ENCODE measurements at regions not wholly inside any gene's neighbourhood (a gene's known extent, or its start where the extent isn't known, plus 50 kb on each side); places are given as distances from the start of the nearest gene placed in this dataset.

DNA sequence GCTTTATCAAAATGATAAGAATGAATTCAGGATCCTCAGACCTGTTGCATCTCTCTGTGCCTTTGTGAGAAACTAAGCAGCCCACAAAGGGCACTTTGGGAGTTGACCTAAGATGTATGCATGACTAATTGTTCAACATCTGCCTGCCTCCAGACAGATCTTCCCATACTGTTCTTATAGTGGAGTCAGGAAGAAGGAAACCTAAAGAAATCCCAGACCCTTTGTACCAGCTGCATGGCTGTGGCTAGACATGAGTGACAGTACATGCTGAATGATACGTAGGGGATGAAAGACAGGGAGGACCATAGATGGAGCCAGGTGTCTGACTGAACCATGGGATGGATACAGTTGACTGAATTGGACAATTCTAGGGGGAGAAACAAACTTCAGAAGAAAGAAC, 148.7 kb upstream of the PCGF5 start:
- Histone ChIP-seq H2BK120ac (ENCODE audit: low read depth, low read length) (no peak overlapping the region), H3K36me3 (ENCODE audit: control insufficient read depth in 1 of 2, insufficient read depth in 2 of 2, low read depth in 1 of 2, low read length in 2 of 2) (no peaks in the 10 kb centered on the region), H3K18ac (ENCODE audit: low read depth in 1 of 2, low read length in 2 of 2) (no peak overlapping the region), H3K4me2 (ENCODE audit: low read length, poor library complexity, severe bottlenecking) (no peak overlapping the region), H2BK12ac (ENCODE audit: low read length in 2 of 2) (no peak overlapping the region), H3K27me3 (ENCODE audit: control insufficient read depth in 1 of 2, insufficient read depth in 1 of 2, low read length in 2 of 2) (peaks cover 14 to 23% of the 10 kb centered on the region in 2 experiments), H3K9ac (ENCODE audit: low read length) (no peak overlapping the region), H2AK5ac (ENCODE audit: low read length, severe bottlenecking) (no peak overlapping the region), H3K9me3 (ENCODE audit: control insufficient read depth, low read length) (no peaks in the 10 kb centered on the region), H3K4me1 (ENCODE audit: control insufficient read depth, insufficient read depth, low read depth, low read length) (no peaks in the 10 kb centered on the region), H4K91ac (ENCODE audit: low read length) (no peak overlapping the region), H3K79me1 (replicated peaks; ENCODE audit: low read length, poor library complexity, severe bottlenecking) (no peaks in the 10 kb centered on the region), H4K8ac (ENCODE audit: low read length) (no peak overlapping the region), H3K4ac (ENCODE audit: low read depth in 1 of 2, low read length in 2 of 2) (no peak overlapping the region), H3K4me3 (ENCODE audit: insufficient read depth in 1 of 2, low read depth in 1 of 2, low read length in 2 of 2) (no peak overlapping the region), H2AFZ (ENCODE audit: low read depth, low read length) (no peak overlapping the region), H3K23ac (ENCODE audit: low read length in 2 of 2) (no peak overlapping the region), H2BK5ac (ENCODE audit: low read depth, low read length, poor library complexity, severe bottlenecking) (no peak overlapping the region), H3K14ac (ENCODE audit: low read length in 2 of 2) (no peak overlapping the region), H2BK15ac (ENCODE audit: low read depth, poor library complexity, severe bottlenecking) (no peak overlapping the region), H3K27ac (ENCODE audit: low read length, poor library complexity, severe bottlenecking) (no peak overlapping the region)
- 30% methylated on average over 1 of the region's 1 CpG for WGBS
- no peak for DNase-seq

DNA sequence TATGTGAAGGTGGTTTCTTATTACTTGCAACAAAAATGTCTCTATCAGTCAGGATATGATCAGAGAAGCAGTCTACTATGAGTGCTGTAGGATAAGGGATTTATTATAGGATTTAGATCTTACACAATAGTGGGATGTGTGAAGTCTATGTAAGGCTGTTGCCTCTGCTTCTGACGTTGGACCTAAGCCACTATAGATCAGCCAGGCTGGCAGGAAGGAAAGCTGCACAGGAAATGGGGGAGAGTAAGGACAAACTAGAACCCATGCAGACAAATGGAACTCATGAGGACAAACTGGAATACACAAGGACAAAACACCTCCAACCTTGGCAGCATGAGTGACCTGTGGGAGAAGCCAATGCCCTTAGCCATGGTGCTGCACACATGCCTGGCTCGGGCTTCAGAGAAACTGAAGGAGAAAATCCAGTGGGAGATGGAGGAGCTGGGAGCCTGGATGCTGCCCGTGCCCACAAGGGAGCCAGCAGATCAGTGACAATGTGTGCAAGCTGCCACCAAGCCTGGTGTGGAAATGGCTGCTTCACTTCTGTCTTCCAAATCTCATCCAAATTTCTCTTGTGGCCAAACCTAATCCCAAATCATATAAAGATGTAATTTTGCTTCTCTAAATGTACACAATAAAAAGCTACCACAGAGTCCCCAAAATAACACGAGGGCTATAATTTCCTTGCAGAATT, 147.0 kb upstream of the PCGF5 start:
- Histone ChIP-seq H2BK15ac (ENCODE audit: low read depth, poor library complexity, severe bottlenecking) (no peak overlapping the region), H2AK5ac (ENCODE audit: low read length, severe bottlenecking) (no peak overlapping the region), H3K4ac (ENCODE audit: low read depth in 1 of 2, low read length in 2 of 2) (no peak overlapping the region), H3K9ac (ENCODE audit: low read length) (no peak overlapping the region), H3K27ac (ENCODE audit: low read length, poor library complexity, severe bottlenecking) (no peak overlapping the region), H3K4me1 (ENCODE audit: control insufficient read depth, insufficient read depth, low read depth, low read length) (no peaks in the 10 kb centered on the region), H2AFZ (ENCODE audit: low read depth, low read length) (no peak overlapping the region), H4K8ac (ENCODE audit: low read length) (no peak overlapping the region), H3K4me2 (ENCODE audit: low read length, poor library complexity, severe bottlenecking) (no peak overlapping the region), H2BK120ac (ENCODE audit: low read depth, low read length) (no peak overlapping the region), H4K91ac (ENCODE audit: low read length) (no peak overlapping the region), H3K36me3 (ENCODE audit: control insufficient read depth in 1 of 2, insufficient read depth in 2 of 2, low read depth in 1 of 2, low read length in 2 of 2) (no peaks in the 10 kb centered on the region), H3K14ac (ENCODE audit: low read length in 2 of 2) (no peak overlapping the region), H2BK5ac (ENCODE audit: low read depth, low read length, poor library complexity, severe bottlenecking) (no peak overlapping the region), H3K27me3 (ENCODE audit: control insufficient read depth in 1 of 2, insufficient read depth in 1 of 2, low read length in 2 of 2) (peaks cover 24 to 34% of the 10 kb centered on the region in 2 experiments), H2BK12ac (ENCODE audit: low read length in 2 of 2) (no peak overlapping the region), H3K9me3 (ENCODE audit: control insufficient read depth, low read length) (no peaks in the 10 kb centered on the region), H3K18ac (ENCODE audit: low read depth in 1 of 2, low read length in 2 of 2) (no peak overlapping the region), H3K79me1 (replicated peaks; ENCODE audit: low read length, poor library complexity, severe bottlenecking) (no peaks in the 10 kb centered on the region), H3K23ac (ENCODE audit: low read length in 2 of 2) (no peak overlapping the region), H3K4me3 (ENCODE audit: insufficient read depth in 1 of 2, low read depth in 1 of 2, low read length in 2 of 2) (no peak overlapping the region)
- WGBS: 47% methylated on average over 4 of the region's 4 CpGs
- no peak for DNase-seq

DNA sequence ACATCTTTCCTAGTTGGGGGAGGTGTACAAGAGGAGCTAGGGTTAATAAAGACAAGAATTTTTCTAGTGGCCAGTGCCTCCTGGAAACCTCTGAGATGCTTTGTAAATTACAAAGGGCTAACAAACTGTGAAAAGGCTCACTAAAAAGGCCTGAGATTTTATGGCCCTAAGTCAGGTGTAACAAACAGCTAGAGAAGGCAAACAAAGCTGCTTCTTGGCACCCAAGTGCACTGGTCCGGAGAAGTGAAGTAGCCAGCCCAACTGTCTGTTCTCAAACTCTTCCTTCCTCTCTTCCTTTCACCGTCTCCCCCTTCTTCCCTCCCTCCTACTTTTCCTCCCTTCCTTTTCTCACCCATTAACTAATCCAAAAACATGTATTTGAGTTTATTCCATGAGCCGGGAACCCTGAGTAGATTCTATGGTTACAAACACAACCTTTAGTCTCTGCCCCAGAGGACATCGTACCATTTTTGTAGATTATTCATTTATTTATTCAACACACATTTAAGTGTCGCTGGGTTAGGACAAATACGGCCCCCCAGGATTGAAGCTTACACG, 143.4 kb upstream of the PCGF5 start:
- Histone ChIP-seq H2BK12ac (ENCODE audit: low read length in 2 of 2) (no peak overlapping the region), H3K36me3 (ENCODE audit: control insufficient read depth in 1 of 2, insufficient read depth in 2 of 2, low read depth in 1 of 2, low read length in 2 of 2) (no peaks in the 10 kb centered on the region), H2BK15ac (ENCODE audit: low read depth, poor library complexity, severe bottlenecking) (no peak overlapping the region), H3K79me1 (replicated peaks; ENCODE audit: low read length, poor library complexity, severe bottlenecking) (no peaks in the 10 kb centered on the region), H3K9me3 (ENCODE audit: control insufficient read depth, low read length) (no peaks in the 10 kb centered on the region), H2AFZ (ENCODE audit: low read depth, low read length) (no peak overlapping the region), H3K23ac (ENCODE audit: low read length in 2 of 2) (no peak overlapping the region), H3K4ac (ENCODE audit: low read depth in 1 of 2, low read length in 2 of 2) (no peak overlapping the region), H3K27ac (ENCODE audit: low read length, poor library complexity, severe bottlenecking) (no peak overlapping the region), H3K4me3 (ENCODE audit: insufficient read depth in 1 of 2, low read depth in 1 of 2, low read length in 2 of 2) (no peak overlapping the region), H3K18ac (ENCODE audit: low read depth in 1 of 2, low read length in 2 of 2) (no peak overlapping the region), H3K9ac (ENCODE audit: low read length) (no peak overlapping the region), H2BK120ac (ENCODE audit: low read depth, low read length) (no peak overlapping the region), H3K4me2 (ENCODE audit: low read length, poor library complexity, severe bottlenecking) (no peak overlapping the region), H2BK5ac (ENCODE audit: low read depth, low read length, poor library complexity, severe bottlenecking) (no peak overlapping the region), H4K8ac (ENCODE audit: low read length) (no peak overlapping the region), H2AK5ac (ENCODE audit: low read length, severe bottlenecking) (no peak overlapping the region), H3K4me1 (ENCODE audit: control insufficient read depth, insufficient read depth, low read depth, low read length) (no peaks in the 10 kb centered on the region), H4K91ac (ENCODE audit: low read length) (no peak overlapping the region), H3K27me3 (ENCODE audit: control insufficient read depth in 1 of 2, insufficient read depth in 1 of 2, low read length in 2 of 2) (peaks cover 29 to 38% of the 10 kb centered on the region in 2 experiments), H3K14ac (ENCODE audit: low read length in 2 of 2) (no peak overlapping the region)
- 75% methylated on average over 7 of the region's 7 CpGs for WGBS
- no peak for DNase-seq

DNA sequence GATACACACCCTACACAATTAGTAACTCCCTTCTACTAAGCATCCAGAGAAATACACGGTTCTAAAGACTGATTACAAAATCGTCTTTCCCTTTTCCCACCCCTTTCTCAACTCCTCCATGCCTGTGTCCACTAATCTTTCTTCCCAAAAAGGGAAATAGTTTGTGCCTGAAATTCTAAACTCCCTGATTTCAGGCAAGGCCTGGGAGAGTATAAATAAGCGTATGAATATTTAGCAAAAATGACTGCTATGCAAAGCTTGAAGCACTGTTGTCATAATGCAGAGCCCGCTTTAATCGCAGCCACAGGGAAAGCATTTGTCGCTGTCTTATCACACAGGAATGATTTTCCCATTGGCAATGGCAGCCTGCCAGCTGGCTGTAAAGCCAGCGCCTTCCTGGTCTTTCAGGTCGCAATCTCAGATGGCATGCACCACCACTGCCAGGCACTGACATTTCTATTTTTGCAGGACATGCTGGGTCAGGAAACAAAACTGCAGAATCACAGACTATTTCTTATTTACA, 142.9 kb upstream of the PCGF5 start:
- Histone ChIP-seq H3K4me2 (ENCODE audit: low read length, poor library complexity, severe bottlenecking) (no peak overlapping the region), H3K27ac (ENCODE audit: low read length, poor library complexity, severe bottlenecking) (no peak overlapping the region), H4K91ac (ENCODE audit: low read length) (no peak overlapping the region), H3K27me3 (ENCODE audit: control insufficient read depth in 1 of 2, insufficient read depth in 1 of 2, low read length in 2 of 2) (peaks cover 25 to 33% of the 10 kb centered on the region in 2 experiments), H2BK120ac (ENCODE audit: low read depth, low read length) (no peak overlapping the region), H3K4me3 (ENCODE audit: insufficient read depth in 1 of 2, low read depth in 1 of 2, low read length in 2 of 2) (no peak overlapping the region), H3K4me1 (ENCODE audit: control insufficient read depth, insufficient read depth, low read depth, low read length) (no peaks in the 10 kb centered on the region), H2BK5ac (ENCODE audit: low read depth, low read length, poor library complexity, severe bottlenecking) (no peak overlapping the region), H3K79me1 (replicated peaks; ENCODE audit: low read length, poor library complexity, severe bottlenecking) (no peaks in the 10 kb centered on the region), H3K9me3 (ENCODE audit: control insufficient read depth, low read length) (no peaks in the 10 kb centered on the region), H4K8ac (ENCODE audit: low read length) (no peak overlapping the region), H2AK5ac (ENCODE audit: low read length, severe bottlenecking) (no peak overlapping the region), H3K23ac (ENCODE audit: low read length in 2 of 2) (no peak overlapping the region), H2BK15ac (ENCODE audit: low read depth, poor library complexity, severe bottlenecking) (no peak overlapping the region), H2BK12ac (ENCODE audit: low read length in 2 of 2) (no peak overlapping the region), H3K36me3 (ENCODE audit: control insufficient read depth in 1 of 2, insufficient read depth in 2 of 2, low read depth in 1 of 2, low read length in 2 of 2) (no peaks in the 10 kb centered on the region), H2AFZ (ENCODE audit: low read depth, low read length) (no peak overlapping the region), H3K9ac (ENCODE audit: low read length) (no peak overlapping the region), H3K4ac (ENCODE audit: low read depth in 1 of 2, low read length in 2 of 2) (no peak overlapping the region), H3K18ac (ENCODE audit: low read depth in 1 of 2, low read length in 2 of 2) (no peak overlapping the region), H3K14ac (ENCODE audit: low read length in 2 of 2) (no peak overlapping the region)
- 83% methylated on average over 8 of the region's 8 CpGs for WGBS
- DNase-seq: no peak
